Forelimb muscle (tissue), 1 donor: ENCODE measurements at regions not wholly inside any gene's neighbourhood (a gene's known extent, or its start where the extent isn't known, plus 50 kb on each side); places are given as distances from the start of the nearest gene placed in this dataset.
"Not testable (repeated sequence)": the region's sequence is repeated elsewhere in the genome, so short reads cannot be mapped to it uniquely, and the experiment has no call there.

Experiments
- DNase-seq: peaks from one replicate; pipeline ENCODE4 v3.0.0-alpha.2; 2013; ENCODE audit warnings: low read depth

- DNase-seq: no peak
Measured at GRCh38 chr11:91066456-91067047, 843.7 kb upstream of the CHORDC1 start.

GRCh38 chr11:91063399-91063798 is 840.5 kb upstream of the CHORDC1 start:
- not testable (repeated sequence) for DNase-seq

GRCh38 chr11:91047882-91048281 is 825.0 kb upstream of the CHORDC1 start:
- DNase-seq: no peak

- no peak for DNase-seq
Measured at GRCh38 chr11:91046261-91046660, 823.4 kb upstream of the CHORDC1 start.

- DNase-seq: no peak
Measured at GRCh38 chr11:91041626-91042025, 818.8 kb upstream of the CHORDC1 start.

GRCh38 chr11:91023731-91024130 is 800.9 kb upstream of the CHORDC1 start:
- DNase-seq: peak; percentile 19

GRCh38 chr11:91011503-91011902 is 788.7 kb upstream of the CHORDC1 start:
- no peak for DNase-seq

GRCh38 chr11:91005458-91005857 is 782.6 kb upstream of the CHORDC1 start:
- no peak for DNase-seq

GRCh38 chr11:90997241-90997640 is 774.4 kb upstream of the CHORDC1 start:
- no peak for DNase-seq

GRCh38 chr11:90972159-90972558 is 749.3 kb upstream of the CHORDC1 start:
- DNase-seq: not testable (repeated sequence)

GRCh38 chr11:90947930-90948329 is 725.1 kb upstream of the CHORDC1 start:
- no peak for DNase-seq

- DNase-seq: no peak
Measured at GRCh38 chr11:90930252-90930651, 707.4 kb upstream of the CHORDC1 start.

GRCh38 chr11:90919332-90919731 is 696.5 kb upstream of the CHORDC1 start:
- no peak for DNase-seq

GRCh38 chr11:90916706-90917105 is 693.9 kb upstream of the CHORDC1 start:
- no peak for DNase-seq

- DNase-seq: no peak
Measured at GRCh38 chr11:90913131-90913668, 690.4 kb upstream of the CHORDC1 start.

- DNase-seq: no peak
Measured at GRCh38 chr11:90912631-90913030, 689.8 kb upstream of the CHORDC1 start.

- DNase-seq: no peak
Measured at GRCh38 chr11:90911192-90911591, 688.3 kb upstream of the CHORDC1 start.

- DNase-seq: no peak
Measured at GRCh38 chr11:90908074-90908473, 685.2 kb upstream of the CHORDC1 start.

- DNase-seq: no peak
Measured at GRCh38 chr11:90895850-90896249, 673.0 kb upstream of the CHORDC1 start.

GRCh38 chr11:90890347-90890746 is 667.5 kb upstream of the CHORDC1 start:
- DNase-seq: no peak

GRCh38 chr11:90884181-90884580 is 661.3 kb upstream of the CHORDC1 start:
- DNase-seq: no peak

- no peak for DNase-seq
Measured at GRCh38 chr11:90874986-90875385, 652.1 kb upstream of the CHORDC1 start.

- no peak for DNase-seq
Measured at GRCh38 chr11:90874281-90874680, 651.4 kb upstream of the CHORDC1 start.

- DNase-seq: no peak
Measured at GRCh38 chr11:90867416-90867815, 644.6 kb upstream of the CHORDC1 start.
